Endodermal cell (in vitro differentiated cells): ENCODE measurements at regions not wholly inside any gene's neighbourhood (a gene's known extent, or its start where the extent isn't known, plus 50 kb on each side); places are given as distances from the start of the nearest gene placed in this dataset.

ENCODE experiments used
- DNase-seq: peaks from one replicate; pipeline ENCODE4 v3.0.0-alpha.2; 2017
- H3K27ac ChIP-seq: 2 replicates; pipeline ENCODE4 v1.5.1; 2013; ENCODE audit warnings: mild to moderate bottlenecking, low read depth, low read length, moderate library complexity
- H3K27me3 ChIP-seq: 2 replicates; pipeline ENCODE4 v1.6.1; 2013; ENCODE audit warnings: mild to moderate bottlenecking, low read length, moderate library complexity; ENCODE audit not compliant: insufficient read depth, control insufficient read depth, poor library complexity, severe bottlenecking
- H3K36me3 ChIP-seq: 2 replicates; pipeline ENCODE4 v1.7.0; 2013; ENCODE audit warnings: mild to moderate bottlenecking, low read length, moderate library complexity; ENCODE audit not compliant: control insufficient read depth, insufficient read depth
- H3K4me1 ChIP-seq: one replicate; pipeline ENCODE4 v1.7.0; 2013; ENCODE audit warnings: low read length; ENCODE audit not compliant: control insufficient read depth, insufficient read depth
- H3K4me3 ChIP-seq: 2 replicates; pipeline ENCODE4 v1.5.1; 2013; ENCODE audit warnings: mild to moderate bottlenecking, low read length, moderate library complexity
- H3K9ac ChIP-seq: 2 replicates; pipeline ENCODE4 v1.6.1; 2013; ENCODE audit warnings: mild to moderate bottlenecking, low read length, moderate library complexity; ENCODE audit not compliant: poor library complexity, severe bottlenecking; ENCODE audit errors: extremely low read depth
- H3K9me3 ChIP-seq: 2 replicates; pipeline ENCODE4 v1.6.1; 2013; ENCODE audit warnings: mild to moderate bottlenecking, low read length, moderate library complexity; ENCODE audit not compliant: control insufficient read depth
- H3K27ac Mint-ChIP-seq: 2 replicates; pipeline ENCODE4 v1.8.0; 2020; ENCODE audit warnings: mixed read lengths
- H3K27me3 Mint-ChIP-seq: 2 replicates; pipeline ENCODE4 v1.8.0; 2021; ENCODE audit warnings: mild to moderate bottlenecking, mixed read lengths; ENCODE audit not compliant: insufficient read depth
- H3K36me3 Mint-ChIP-seq: 2 replicates; pipeline ENCODE4 v1.8.0; 2020; ENCODE audit warnings: low read depth, mixed read lengths
- H3K4me1 Mint-ChIP-seq: 2 replicates; pipeline ENCODE4 v1.8.0; 2020; ENCODE audit warnings: mixed read lengths
- H3K4me3 Mint-ChIP-seq: 2 replicates; pipeline ENCODE4 v1.8.0; 2020; ENCODE audit warnings: mild to moderate bottlenecking, moderate library complexity, mixed read lengths
- H3K9me3 Mint-ChIP-seq: 2 replicates; pipeline ENCODE4 v1.8.0; 2020; ENCODE audit warnings: mild to moderate bottlenecking, mixed read lengths
- CTCF ChIP-seq: fragments of 200-600 bp; sonication (generic); conservative IDR thresholded peaks from 2 replicates; pipeline ENCODE4 v1.5.0; 2021; ENCODE audit warnings: antibody characterized with exemption, mild to moderate bottlenecking
- WGBS, 2 experiments: methylation state at CpG; one replicate each; pipeline versions ENCODE4 v1.1.5 to v1.1.7; 2013; ENCODE audit warnings: missing lambda C conversion rate in 2 of 2, mixed read lengths in 1 of 2; ENCODE audit not compliant: insufficient coverage in 1 of 2, insufficient read length in 1 of 2; 5-methylcytosine and 5-hydroxymethylcytosine counted together

DNA sequence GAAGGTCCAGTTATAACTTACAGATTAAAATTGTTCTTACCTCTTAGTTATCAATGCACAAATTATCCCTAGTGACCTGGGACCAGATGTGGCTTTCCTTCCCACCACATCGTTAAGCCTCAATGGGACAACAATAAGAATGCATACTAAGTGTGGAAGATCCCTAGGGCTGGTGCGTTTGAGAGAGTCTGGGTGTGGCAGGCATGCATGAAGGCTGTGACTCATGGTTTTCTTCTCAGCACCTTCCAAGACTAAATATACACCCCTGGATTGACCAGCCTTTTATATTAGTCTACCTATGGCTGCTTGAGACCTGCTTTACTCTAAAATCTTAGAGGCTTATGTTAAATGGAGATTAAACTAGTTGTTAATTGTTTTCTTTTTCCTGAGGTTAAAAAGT is 261.7 kb upstream of the SLC14A2 start:
- WGBS, 2 experiments = 65 to 82% methylated on average over 2 of the region's 2 CpGs
- no peaks in the 10 kb centered on the region for H3K9me3 ChIP-seq
- no peaks in the 10 kb centered on the region for H3K36me3 Mint-ChIP-seq
- no peaks in the 10 kb centered on the region for H3K4me1 ChIP-seq
- no peak overlapping the region for H3K27ac ChIP-seq
- no peaks in the 10 kb centered on the region for H3K27me3 Mint-ChIP-seq
- no peaks in the 10 kb centered on the region for H3K9me3 Mint-ChIP-seq
- H3K27ac Mint-ChIP-seq = no peak overlapping the region
- TF ChIP-seq CTCF = no peak
- H3K9ac ChIP-seq = no peak overlapping the region
- H3K4me1 Mint-ChIP-seq = peaks cover 17% of the 10 kb centered on the region
- H3K4me3 ChIP-seq = no peak overlapping the region
- no peaks in the 10 kb centered on the region for H3K27me3 ChIP-seq
- H3K4me3 Mint-ChIP-seq = no peak overlapping the region
- no peaks in the 10 kb centered on the region for H3K36me3 ChIP-seq
- DNase-seq = no peak

- Mint-ChIP-seq H3K27me3 (no peaks in the 10 kb centered on the region), H3K27ac (no peak overlapping the region), H3K4me1 (peaks cover 38% of the 10 kb centered on the region), H3K9me3 (no peaks in the 10 kb centered on the region), H3K36me3 (no peaks in the 10 kb centered on the region), H3K4me3 (no peak overlapping the region)
- 92 to 100% methylated on average over 2 of the region's 2 CpGs for WGBS, 2 experiments
- H3K36me3 ChIP-seq = no peaks in the 10 kb centered on the region
- no peak overlapping the region for H3K9ac ChIP-seq
- peaks cover 11% of the 10 kb centered on the region for H3K4me1 ChIP-seq
- no peaks in the 10 kb centered on the region for H3K9me3 ChIP-seq
- H3K4me3 ChIP-seq = no peak overlapping the region
- no peak overlapping the region for H3K27ac ChIP-seq
- no peaks in the 10 kb centered on the region for H3K27me3 ChIP-seq
- TF ChIP-seq CTCF = peak; percentile 58
- no peak for DNase-seq
Measured at GRCh38 chr18:45355944-45356520, 259.2 kb upstream of the SLC14A2 start.

GRCh38 chr18:45357686-45358470 is 257.4 kb upstream of the SLC14A2 start:
- WGBS, 2 experiments = 92 to 93% methylated on average over 2 to 5 of the region's 5 CpGs
- no peaks in the 10 kb centered on the region for H3K27me3 Mint-ChIP-seq
- H3K9me3 Mint-ChIP-seq = no peaks in the 10 kb centered on the region
- DNase-seq = no peak
- Histone ChIP-seq H3K9me3 (no peaks in the 10 kb centered on the region), H3K4me1 (peaks cover 11% of the 10 kb centered on the region), H3K27me3 (no peaks in the 10 kb centered on the region), H3K4me3 (no peak overlapping the region), H3K36me3 (no peaks in the 10 kb centered on the region), H3K27ac (no peak overlapping the region), H3K9ac (no peak overlapping the region)
- H3K27ac Mint-ChIP-seq = no peak overlapping the region
- no peaks in the 10 kb centered on the region for H3K36me3 Mint-ChIP-seq
- no peak for TF ChIP-seq CTCF
- H3K4me1 Mint-ChIP-seq = peaks cover 51% of the 10 kb centered on the region
- H3K4me3 Mint-ChIP-seq = no peak overlapping the region
